ENCODE measurements at regions not wholly inside any gene's neighbourhood (a gene's known extent, or its start where the extent isn't known, plus 50 kb on each side); places are given as distances from the start of the nearest gene placed in this dataset.
A peak's percentile ranks its signal among the peaks of the same experiment; 100 is the strongest.
"Not testable (repeated sequence)": the region's sequence is repeated elsewhere in the genome, so short reads cannot be mapped to it uniquely, and the experiment has no call there.

- no peak for DNase-seq
Observed at GRCh38 chr13:107999751-108000150, 215.6 kb downstream of the LIG4 start.

- DNase-seq: no peak
Observed at GRCh38 chr13:107994137-107994536, 221.2 kb downstream of the LIG4 start.

- DNase-seq: no peak
Observed at GRCh38 chr13:107993239-107993949, 221.9 kb downstream of the LIG4 start.

GRCh38 chr13:107992542-107992941, 222.8 kb downstream of the LIG4 start:
- DNase-seq: no peak

GRCh38 chr13:107977071-107977574, 238.2 kb downstream of the LIG4 start:
- DNase-seq: peak; percentile 64

- DNase-seq: no peak
Observed at GRCh38 chr13:107976628-107977027, 238.7 kb downstream of the LIG4 start.

GRCh38 chr13:107974409-107974808, 240.9 kb downstream of the LIG4 start:
- no peak for DNase-seq

- no peak for DNase-seq
Observed at GRCh38 chr13:107969546-107969945, 245.8 kb downstream of the LIG4 start.

- DNase-seq: no peak
Observed at GRCh38 chr13:107968470-107968869, 246.9 kb downstream of the LIG4 start.

- DNase-seq: peak; percentile 45
Observed at GRCh38 chr13:107964395-107964794, 250.9 kb downstream of the LIG4 start.

- DNase-seq: no peak
Observed at GRCh38 chr13:107961849-107962608, 253.3 kb downstream of the LIG4 start.

GRCh38 chr13:107960301-107960700, 255.0 kb downstream of the LIG4 start:
- no peak for DNase-seq

GRCh38 chr13:107956889-107957288, 258.4 kb downstream of the LIG4 start:
- DNase-seq: no peak

- no peak for DNase-seq
Observed at GRCh38 chr13:107942030-107942617, 273.2 kb downstream of the LIG4 start.

- no peak for DNase-seq
Observed at GRCh38 chr13:107941345-107942029, 273.8 kb downstream of the LIG4 start.

GRCh38 chr13:107937848-107938247, 277.5 kb downstream of the LIG4 start:
- no peak for DNase-seq

GRCh38 chr13:107931056-107931455, 284.3 kb downstream of the LIG4 start:
- DNase-seq: no peak

- no peak for DNase-seq
Observed at GRCh38 chr13:107928762-107929161, 286.6 kb downstream of the LIG4 start.

GRCh38 chr13:107927557-107927956, 287.8 kb downstream of the LIG4 start:
- no peak for DNase-seq

GRCh38 chr13:107926515-107926914, 288.8 kb downstream of the LIG4 start:
- not testable (repeated sequence) for DNase-seq

- not testable (repeated sequence) for DNase-seq
Observed at GRCh38 chr13:107916902-107917301, 298.4 kb downstream of the LIG4 start.

- DNase-seq: no peak
Observed at GRCh38 chr13:107912745-107913144, 302.6 kb downstream of the LIG4 start.

Measured in DMS79 (cell line).